ENCODE measurements at regions not wholly inside any gene's neighbourhood (a gene's known extent, or its start where the extent isn't known, plus 50 kb on each side); places are given as distances from the start of the nearest gene placed in this dataset.

GRCh38 chr12:83850531-83850930 is 1062.1 kb downstream of the SLC6A15 start:
- TF ChIP-seq, protein P1, sequence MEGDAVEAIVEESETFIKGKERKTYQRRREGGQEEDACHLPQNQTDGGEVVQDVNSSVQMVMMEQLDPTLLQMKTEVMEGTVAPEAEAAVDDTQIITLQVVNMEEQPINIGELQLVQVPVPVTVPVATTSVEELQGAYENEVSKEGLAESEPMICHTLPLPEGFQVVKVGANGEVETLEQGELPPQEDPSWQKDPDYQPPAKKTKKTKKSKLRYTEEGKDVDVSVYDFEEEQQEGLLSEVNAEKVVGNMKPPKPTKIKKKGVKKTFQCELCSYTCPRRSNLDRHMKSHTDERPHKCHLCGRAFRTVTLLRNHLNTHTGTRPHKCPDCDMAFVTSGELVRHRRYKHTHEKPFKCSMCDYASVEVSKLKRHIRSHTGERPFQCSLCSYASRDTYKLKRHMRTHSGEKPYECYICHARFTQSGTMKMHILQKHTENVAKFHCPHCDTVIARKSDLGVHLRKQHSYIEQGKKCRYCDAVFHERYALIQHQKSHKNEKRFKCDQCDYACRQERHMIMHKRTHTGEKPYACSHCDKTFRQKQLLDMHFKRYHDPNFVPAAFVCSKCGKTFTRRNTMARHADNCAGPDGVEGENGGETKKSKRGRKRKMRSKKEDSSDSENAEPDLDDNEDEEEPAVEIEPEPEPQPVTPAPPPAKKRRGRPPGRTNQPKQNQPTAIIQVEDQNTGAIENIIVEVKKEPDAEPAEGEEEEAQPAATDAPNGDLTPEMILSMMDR (optimal IDR thresholded peaks at IDR 0.05 in 1 of 3, IDR thresholded peaks at IDR 0.05 in 1 of 3, conservative IDR thresholded peaks at IDR 0.05 in 1 of 3; ENCODE audit: extremely low read depth in 1 of 3, insufficient read depth in 2 of 3, low read length in 3 of 3) = no peak
- no peak for TF ChIP-seq EZH2 (IDR thresholded peaks at IDR 0.05; ENCODE audit: low read length)

All from keratinocyte (primary cell).